Astrocyte of the cerebellum (primary cell): ENCODE measurements at regions not wholly inside any gene's neighbourhood (a gene's known extent, or its start where the extent isn't known, plus 50 kb on each side); places are given as distances from the start of the nearest gene placed in this dataset.

ENCODE experiments used
- DNase-seq: peaks from one replicate; pipeline ENCODE4 v3.0.0-alpha.2; 2011; ENCODE audit warnings: low read depth
- H3K4me3 ChIP-seq: 2 replicates; pipeline ENCODE4 v1.5.1; 2011; ENCODE audit warnings: mild to moderate bottlenecking, low read depth, low read length, moderate library complexity
- in situ Hi-C: cut with HindIII; loops from 2 replicates; pipeline ENCODE4 v1.10.0; 2017; ENCODE audit warnings: low sequenced_read_pairs
- TF ChIP-seq, protein P1 (sequence below): IDR thresholded peaks from 2 replicates; pipeline ENCODE4 v1.5.1; 2012; ENCODE audit warnings: low read length, low read depth, moderate library complexity, mild to moderate bottlenecking; ENCODE audit errors: missing control alignments

- TF ChIP-seq, protein P1, sequence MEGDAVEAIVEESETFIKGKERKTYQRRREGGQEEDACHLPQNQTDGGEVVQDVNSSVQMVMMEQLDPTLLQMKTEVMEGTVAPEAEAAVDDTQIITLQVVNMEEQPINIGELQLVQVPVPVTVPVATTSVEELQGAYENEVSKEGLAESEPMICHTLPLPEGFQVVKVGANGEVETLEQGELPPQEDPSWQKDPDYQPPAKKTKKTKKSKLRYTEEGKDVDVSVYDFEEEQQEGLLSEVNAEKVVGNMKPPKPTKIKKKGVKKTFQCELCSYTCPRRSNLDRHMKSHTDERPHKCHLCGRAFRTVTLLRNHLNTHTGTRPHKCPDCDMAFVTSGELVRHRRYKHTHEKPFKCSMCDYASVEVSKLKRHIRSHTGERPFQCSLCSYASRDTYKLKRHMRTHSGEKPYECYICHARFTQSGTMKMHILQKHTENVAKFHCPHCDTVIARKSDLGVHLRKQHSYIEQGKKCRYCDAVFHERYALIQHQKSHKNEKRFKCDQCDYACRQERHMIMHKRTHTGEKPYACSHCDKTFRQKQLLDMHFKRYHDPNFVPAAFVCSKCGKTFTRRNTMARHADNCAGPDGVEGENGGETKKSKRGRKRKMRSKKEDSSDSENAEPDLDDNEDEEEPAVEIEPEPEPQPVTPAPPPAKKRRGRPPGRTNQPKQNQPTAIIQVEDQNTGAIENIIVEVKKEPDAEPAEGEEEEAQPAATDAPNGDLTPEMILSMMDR = no peak
- no peak for DNase-seq
- no peak overlapping the region for H3K4me3 ChIP-seq
- in situ Hi-C loops = no loop called here
Observed at GRCh38 chr1:96259399-96259798, 462.2 kb upstream of the PTBP2 start.

DNA sequence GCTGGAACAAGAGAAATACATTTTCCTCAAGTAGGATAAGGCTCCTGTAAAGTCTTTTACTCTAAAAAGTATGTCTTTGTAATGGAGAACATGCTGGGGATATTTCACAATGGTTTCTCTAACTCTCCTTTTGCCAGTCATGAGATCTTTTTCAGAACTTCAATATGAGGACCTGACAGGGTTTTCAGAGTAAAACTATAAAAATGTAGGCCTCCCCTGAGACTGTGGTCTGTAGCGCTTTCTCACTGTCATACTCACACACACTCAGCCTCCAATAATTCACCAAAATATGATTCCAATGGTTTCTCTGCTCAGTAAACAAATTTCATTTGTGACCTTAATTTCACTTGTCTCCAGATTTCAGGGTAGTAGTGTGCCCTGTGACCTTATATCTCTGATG, 440.1 kb upstream of the PTBP2 start:
- DNase-seq = no peak
- in situ Hi-C loops = no loop called here
- H3K4me3 ChIP-seq = no peak overlapping the region
- TF ChIP-seq, protein P1 = no peak

- no peak overlapping the region for H3K4me3 ChIP-seq
- in situ Hi-C loops = no loop called here
Observed at GRCh38 chr1:96290033-96290432, 431.6 kb upstream of the PTBP2 start.

GRCh38 chr1:96290801-96291200, 430.8 kb upstream of the PTBP2 start:
- TF ChIP-seq, protein P1 = no peak
- no peak overlapping the region for H3K4me3 ChIP-seq
- no peak for DNase-seq
- in situ Hi-C loops = no loop called here

More at GRCh38 chr1:96290033-96290432, 431.6 kb upstream of the PTBP2 start:
- no peak for DNase-seq
- TF ChIP-seq, protein P1 = no peak

DNA sequence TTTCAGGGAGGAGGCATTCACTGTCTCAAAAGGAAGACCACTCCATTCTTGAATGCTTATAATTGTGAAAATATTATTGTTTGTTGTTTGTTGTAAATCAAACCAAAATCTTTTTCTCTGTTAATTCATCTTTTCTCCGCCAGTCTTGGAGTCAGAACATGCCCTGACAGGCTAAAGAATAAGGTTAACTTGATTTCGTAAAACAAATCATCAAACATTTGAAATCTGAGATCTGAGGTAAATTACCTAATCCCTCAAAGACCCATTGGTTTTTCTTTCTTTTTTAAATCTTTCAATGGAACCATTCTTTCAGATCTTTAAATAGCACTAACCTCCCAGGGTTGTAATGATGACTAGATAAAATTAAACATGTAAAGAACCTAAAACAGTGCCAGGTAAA, 430.1 kb upstream of the PTBP2 start:
- H3K4me3 ChIP-seq = no peak overlapping the region
- TF ChIP-seq, protein P1 = no peak
- in situ Hi-C loops = no loop called here
- no peak for DNase-seq

DNA sequence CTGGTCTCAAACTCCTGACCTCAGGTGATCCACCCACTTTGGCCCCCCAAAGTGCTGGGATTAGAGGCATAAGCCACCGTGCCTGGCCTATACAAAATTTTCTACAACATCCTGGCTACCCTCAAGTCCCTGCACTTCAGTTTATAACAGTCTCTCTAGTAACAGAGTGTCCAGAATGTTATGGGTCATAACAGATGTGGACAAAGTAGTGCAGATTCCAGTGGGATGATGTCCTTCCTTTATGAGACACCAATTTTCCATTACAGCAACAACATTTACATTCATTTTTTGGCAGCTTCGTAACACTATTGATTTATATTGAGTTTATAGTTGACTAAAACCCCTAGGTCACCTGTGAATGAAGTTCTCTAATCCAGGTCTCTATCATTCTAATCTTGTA, 429.4 kb upstream of the PTBP2 start:
- in situ Hi-C loops = no loop called here
- H3K4me3 ChIP-seq = no peak overlapping the region
- TF ChIP-seq, protein P1 = no peak
- DNase-seq = no peak

DNA sequence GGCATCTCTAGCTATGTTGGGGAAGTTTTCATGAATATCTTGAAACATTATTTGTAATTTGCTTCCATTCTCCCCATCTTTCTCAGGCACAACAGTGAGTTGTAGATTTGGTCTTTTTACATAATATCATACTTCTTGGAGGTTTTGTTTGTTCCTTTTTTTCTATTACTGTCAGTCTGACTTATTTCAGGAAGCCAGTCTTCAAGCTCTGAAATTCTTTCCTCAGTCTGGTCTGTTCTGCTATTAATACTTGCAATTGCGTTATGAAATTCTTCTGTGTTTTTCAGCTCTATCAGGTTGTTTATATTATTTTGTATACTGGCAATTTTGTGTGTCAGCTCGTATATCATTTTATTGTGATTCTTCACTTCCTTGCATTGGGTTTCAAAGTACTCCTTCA, 424.6 kb upstream of the PTBP2 start:
- in situ Hi-C loops = no loop called here
- DNase-seq = no peak
- no peak overlapping the region for H3K4me3 ChIP-seq
- TF ChIP-seq, protein P1 = no peak
